ENCODE measurements at regions not wholly inside any gene's neighbourhood (a gene's known extent, or its start where the extent isn't known, plus 50 kb on each side); places are given as distances from the start of the nearest gene placed in this dataset.

- DNase-seq (ENCODE audit: extremely low read depth, low read depth) = no peak
- no peak for TF ChIP-seq CTCF (IDR thresholded peaks at IDR 0.05; ENCODE audit: low read depth, low read length, missing control alignments)
- no peak overlapping the region for H3K4me3 ChIP-seq (replicated peaks; ENCODE audit: low read depth, low read length)
Observed at GRCh38 chr18:45413180-45413836, 202.0 kb upstream of the SLC14A2 start.

GRCh38 chr18:45415614-45416013 lies 199.7 kb upstream of the SLC14A2 start:
- no peak for TF ChIP-seq CTCF (IDR thresholded peaks at IDR 0.05; ENCODE audit: low read depth, low read length, missing control alignments)
- no peak overlapping the region for H3K4me3 ChIP-seq (replicated peaks; ENCODE audit: low read depth, low read length)
- DNase-seq (ENCODE audit: extremely low read depth, low read depth) = no peak

GRCh38 chr18:45416168-45416567 lies 199.1 kb upstream of the SLC14A2 start:
- no peak overlapping the region for H3K4me3 ChIP-seq (replicated peaks; ENCODE audit: low read depth, low read length)
- DNase-seq (ENCODE audit: extremely low read depth, low read depth) = no peak
- TF ChIP-seq CTCF (IDR thresholded peaks at IDR 0.05; ENCODE audit: low read depth, low read length, missing control alignments) = no peak

- DNase-seq (ENCODE audit: extremely low read depth, low read depth) = no peak
- no peak for TF ChIP-seq CTCF (IDR thresholded peaks at IDR 0.05; ENCODE audit: low read depth, low read length, missing control alignments)
- no peak overlapping the region for H3K4me3 ChIP-seq (replicated peaks; ENCODE audit: low read depth, low read length)
Observed at GRCh38 chr18:45417392-45417791, 197.9 kb upstream of the SLC14A2 start.

- no peak for TF ChIP-seq CTCF (IDR thresholded peaks at IDR 0.05; ENCODE audit: low read depth, low read length, missing control alignments)
- DNase-seq (ENCODE audit: extremely low read depth, low read depth) = no peak
- H3K4me3 ChIP-seq (replicated peaks; ENCODE audit: low read depth, low read length) = no peak overlapping the region
Observed at GRCh38 chr18:45423659-45424058, 191.6 kb upstream of the SLC14A2 start.

GRCh38 chr18:45430041-45430440 lies 185.2 kb upstream of the SLC14A2 start:
- no peak for DNase-seq (ENCODE audit: extremely low read depth, low read depth)
- no peak overlapping the region for H3K4me3 ChIP-seq (replicated peaks; ENCODE audit: low read depth, low read length)
- no peak for TF ChIP-seq CTCF (IDR thresholded peaks at IDR 0.05; ENCODE audit: low read depth, low read length, missing control alignments)

GRCh38 chr18:45435810-45436209 lies 179.5 kb upstream of the SLC14A2 start:
- no peak overlapping the region for H3K4me3 ChIP-seq (replicated peaks; ENCODE audit: low read depth, low read length)
- no peak for TF ChIP-seq CTCF (IDR thresholded peaks at IDR 0.05; ENCODE audit: low read depth, low read length, missing control alignments)
- no peak for DNase-seq (ENCODE audit: extremely low read depth, low read depth)
